NCI-H2196 (cell line): ENCODE measurements at regions not wholly inside any gene's neighbourhood (a gene's known extent, or its start where the extent isn't known, plus 50 kb on each side); places are given as distances from the start of the nearest gene placed in this dataset.

ENCODE experiments used
- DNase-seq: peaks from one replicate; lab custom pipeline; 2025; ENCODE audit not compliant: unreplicated experiment; lab: John Stamatoyannopoulos, UW

DNA sequence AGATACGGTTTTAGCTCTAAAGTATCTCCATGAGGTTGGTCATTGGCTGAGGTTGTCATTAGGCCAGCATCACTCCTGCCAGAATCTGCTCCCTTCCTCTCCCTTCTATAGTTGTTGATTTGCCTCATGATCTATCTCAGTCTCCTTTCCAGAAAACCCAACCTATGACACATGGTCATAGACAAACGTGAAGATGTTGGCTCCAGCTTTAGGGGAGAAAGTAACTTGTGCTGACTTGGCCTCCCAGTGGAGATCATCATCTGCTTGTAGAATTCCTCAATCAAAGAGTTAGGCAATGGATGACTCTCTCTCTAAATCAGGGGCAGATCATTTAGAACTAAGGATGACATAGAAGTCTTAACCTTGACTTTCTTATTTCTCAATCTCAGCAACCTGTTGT is 894.4 kb downstream of the TTLL7 start:
- no peak for DNase-seq

DNA sequence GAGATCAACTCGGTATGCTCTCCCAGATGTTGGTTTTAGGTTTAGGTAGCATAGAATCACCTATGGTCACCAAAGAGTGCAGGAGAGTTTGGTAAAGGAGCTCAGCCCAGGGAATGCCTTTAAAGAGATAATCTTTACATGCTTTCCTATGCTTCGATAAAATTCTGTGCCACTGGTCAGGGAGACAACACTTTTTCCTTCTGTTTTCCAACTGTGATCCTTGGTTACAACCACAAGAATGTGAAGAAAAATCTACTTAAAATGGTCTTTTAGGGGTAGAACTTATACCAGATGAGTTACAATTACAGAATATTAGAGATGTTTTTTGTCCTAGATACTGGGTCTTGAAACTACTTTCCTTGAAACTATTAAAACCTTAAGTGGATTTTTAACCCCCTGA is 895.6 kb downstream of the TTLL7 start:
- no peak for DNase-seq

DNA sequence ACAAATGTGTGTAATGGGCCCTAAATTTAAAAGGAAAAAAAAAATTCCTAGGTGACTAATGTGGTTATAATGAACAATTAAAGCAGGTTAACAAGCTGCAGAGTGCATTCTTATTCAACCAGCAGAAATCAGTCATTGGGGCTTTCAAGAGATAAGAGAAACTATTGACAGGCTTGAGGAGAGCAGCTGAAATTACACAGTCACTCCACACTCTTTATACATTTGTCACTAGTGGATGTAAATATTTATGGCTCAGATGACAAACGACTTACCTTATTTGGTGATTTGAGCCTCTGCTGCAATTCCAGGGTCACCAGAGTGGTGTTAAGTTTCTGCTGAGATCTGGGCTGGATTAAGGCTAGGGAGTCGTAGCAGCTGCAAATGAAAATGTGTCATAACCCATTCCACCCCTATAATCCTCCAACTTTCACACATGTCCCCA is 896.3 kb downstream of the TTLL7 start:
- DNase-seq: no peak

DNA sequence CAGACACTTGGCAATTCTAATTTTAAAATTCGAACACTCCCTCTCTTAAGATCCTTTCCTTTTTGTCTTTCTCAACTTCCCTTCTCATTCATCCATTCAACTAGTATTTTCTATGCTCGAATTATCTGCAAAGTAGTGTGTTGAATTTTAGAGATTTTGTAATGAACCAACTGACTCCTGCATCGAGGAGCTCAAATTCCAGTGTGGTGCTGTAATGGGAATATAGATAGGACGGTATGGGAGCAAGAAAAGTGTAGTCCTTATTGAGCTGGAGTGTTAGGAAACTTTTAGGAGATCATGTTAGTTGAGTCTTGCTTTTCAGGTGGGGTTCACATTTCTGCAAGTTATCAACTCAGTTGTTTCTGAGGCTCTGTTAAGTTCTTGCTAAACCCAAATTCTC is 897.5 kb downstream of the TTLL7 start:
- DNase-seq: no peak

DNA sequence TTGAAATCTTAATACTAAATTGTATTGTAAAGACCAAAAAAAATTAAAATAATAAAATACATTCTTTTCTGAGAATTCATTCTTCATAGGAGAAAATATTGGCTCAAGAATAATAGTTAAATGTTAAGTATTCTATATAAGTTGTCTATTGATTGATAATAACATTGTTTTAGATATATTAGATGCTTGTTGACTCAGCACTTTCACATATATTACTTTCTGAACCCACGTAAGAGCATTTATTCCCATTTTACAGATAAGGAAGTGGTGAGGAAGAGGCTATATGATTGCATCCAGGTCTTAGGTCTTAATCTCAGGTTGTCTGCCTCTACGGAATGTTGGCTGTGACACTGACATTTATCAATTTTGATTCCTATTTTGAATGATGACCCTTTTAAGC is 898.8 kb downstream of the TTLL7 start:
- DNase-seq: no peak

DNA sequence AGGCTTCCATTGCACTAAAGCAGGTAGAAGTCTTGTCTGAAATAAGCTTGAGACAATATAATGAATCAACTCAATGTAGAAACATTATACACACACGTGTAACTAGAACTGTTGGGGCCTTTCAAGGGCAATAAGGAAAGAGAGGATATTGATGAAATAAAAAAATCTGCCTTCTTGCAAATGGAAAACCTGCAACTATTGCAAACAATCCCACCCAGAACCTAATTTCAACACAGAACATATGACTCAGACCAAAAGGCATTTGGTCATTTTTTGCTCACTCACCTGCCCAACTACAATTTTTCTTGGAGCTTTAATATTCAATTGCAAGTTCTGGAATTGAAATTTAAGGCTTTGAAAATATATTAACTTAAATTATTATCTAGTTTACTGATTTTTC is 900.1 kb downstream of the TTLL7 start:
- DNase-seq: no peak

DNA sequence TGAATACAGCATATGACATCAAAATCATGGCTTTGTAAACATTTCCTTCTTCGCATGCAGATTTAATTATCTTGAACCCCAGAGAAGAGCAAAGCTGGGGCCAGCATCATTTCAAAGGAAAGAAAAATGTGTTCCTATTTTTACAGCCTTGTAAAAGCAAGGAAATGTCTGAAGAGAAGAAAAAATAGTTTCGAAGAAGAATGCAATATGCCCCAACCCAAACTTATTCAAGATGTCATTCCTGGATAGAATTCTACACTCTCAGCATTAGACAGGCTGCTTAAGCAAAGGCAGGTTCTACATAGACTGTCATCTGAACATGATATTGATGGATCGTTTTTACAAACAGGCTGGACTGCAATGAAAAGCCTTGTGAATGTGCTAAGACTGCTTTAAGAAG is 900.8 kb downstream of the TTLL7 start:
- no peak for DNase-seq

DNA sequence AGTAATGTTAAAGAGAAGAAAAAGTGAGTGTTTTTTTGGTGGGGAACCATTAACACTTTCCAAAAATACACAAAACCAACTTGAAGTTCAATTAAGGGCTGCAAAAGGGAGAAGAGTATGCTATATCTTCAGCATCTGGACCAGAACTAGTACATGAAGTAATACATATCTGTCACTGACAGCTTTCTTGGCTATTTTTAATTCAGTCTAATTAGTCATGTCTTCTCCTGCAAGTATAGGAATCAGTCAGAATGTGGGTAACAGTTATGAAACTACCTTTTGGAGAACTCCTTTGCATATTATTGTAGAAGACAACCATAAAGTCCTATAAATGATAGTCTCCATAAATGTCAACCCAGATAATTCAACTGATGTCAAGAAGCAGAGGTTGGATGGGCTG is 901.2 kb downstream of the TTLL7 start:
- no peak for DNase-seq

DNA sequence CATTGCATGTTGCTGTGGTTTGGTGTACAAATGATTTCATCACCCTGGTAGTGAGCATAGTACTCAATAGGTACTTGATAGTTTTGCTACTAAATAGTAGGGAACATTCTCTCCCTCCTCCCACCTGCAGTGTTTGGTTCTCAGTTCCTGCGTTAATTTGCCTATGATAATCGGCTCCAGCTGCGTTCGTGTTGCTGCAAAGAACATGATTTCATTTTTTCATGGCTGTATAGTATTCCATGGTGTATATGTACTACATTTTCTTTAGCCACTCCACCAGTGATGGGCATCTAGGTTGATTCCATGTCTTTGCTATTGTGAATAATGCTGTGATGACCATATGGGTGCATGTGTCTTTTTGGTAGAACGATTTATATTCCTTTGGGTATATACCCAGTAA is 903.4 kb downstream of the TTLL7 start:
- DNase-seq: no peak

DNA sequence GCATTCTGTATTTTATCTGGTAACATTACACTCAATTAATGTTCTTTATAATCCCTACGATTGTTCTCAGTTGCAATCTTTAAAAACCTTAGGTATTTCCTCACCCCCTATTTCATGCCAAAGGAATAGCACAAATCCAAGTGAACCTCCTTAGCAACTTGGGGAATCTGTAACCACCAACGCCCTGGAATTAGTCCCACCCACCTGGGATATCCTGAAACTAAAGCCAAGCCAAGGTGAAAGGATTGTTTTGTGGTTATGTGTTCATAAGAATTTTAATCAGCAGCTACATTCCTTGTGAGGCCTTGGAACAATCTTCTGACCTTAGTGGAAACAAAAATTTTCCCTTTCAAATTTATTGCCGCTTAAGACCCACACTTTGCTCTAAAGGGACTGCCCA is 908.7 kb downstream of the TTLL7 start:
- no peak for DNase-seq

DNA sequence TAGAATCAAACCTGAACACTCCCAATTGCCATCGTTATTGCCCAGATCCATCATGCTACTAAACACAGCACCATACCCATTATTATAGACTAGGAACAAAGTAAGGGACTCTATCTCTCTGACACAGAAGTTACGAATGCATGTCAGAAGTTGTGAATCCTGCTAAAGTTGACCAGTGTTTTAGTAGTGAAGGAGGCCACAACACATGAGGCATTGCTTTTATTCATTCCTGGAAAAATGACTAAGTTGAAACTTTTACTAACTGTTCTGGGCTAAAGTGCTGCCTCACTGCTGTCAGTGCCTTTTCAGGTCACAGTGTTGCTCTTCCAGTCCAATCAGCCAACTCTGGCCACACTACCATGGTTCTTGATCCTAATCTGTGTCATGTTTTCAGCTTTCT is 911.1 kb downstream of the TTLL7 start:
- no peak for DNase-seq

DNA sequence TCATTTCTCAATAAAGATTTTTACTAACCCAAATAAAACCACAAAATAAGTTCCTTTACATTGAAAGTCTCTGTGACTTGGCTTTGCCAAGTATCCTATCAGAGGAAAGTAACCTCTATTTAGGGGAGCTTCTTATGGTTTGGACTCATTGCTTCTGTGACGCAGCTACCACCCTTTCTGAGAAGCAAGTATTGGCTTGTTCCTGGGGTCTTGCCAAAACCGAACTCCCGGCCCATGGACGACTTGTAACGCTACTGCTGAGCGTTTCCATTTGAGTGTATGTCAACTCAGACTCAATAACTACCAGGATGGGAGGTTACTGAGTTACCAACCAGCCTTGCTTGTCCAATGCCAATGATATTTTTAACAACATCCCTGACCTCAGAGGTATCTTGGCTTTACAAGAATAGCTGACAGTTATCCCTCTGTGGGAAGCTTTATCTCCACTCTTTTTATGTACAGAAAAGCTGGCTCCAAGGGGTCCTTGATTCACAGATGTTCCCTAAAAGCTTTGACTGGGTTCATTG is 911.9 kb downstream of the TTLL7 start:
- no peak for DNase-seq

DNA sequence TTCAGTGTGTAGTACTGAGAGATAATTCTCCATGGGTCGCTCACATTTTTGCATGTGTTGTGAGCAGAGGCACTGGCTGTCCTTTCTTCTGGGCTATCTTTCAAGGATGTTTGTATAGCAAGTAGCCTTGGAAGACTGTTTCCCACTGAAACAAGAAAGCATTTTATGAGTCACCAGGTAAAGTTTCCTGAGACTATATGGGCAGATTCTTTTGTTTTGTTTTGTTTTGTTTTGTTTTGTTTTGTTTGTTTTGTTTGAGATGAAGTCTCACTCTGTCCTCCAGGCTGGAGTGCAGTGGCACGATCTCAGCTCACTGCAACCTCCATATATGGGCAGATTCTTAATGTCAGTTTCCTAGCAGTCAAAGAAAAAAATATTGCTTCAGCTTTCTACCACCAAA is 912.6 kb downstream of the TTLL7 start:
- DNase-seq: no peak

DNA sequence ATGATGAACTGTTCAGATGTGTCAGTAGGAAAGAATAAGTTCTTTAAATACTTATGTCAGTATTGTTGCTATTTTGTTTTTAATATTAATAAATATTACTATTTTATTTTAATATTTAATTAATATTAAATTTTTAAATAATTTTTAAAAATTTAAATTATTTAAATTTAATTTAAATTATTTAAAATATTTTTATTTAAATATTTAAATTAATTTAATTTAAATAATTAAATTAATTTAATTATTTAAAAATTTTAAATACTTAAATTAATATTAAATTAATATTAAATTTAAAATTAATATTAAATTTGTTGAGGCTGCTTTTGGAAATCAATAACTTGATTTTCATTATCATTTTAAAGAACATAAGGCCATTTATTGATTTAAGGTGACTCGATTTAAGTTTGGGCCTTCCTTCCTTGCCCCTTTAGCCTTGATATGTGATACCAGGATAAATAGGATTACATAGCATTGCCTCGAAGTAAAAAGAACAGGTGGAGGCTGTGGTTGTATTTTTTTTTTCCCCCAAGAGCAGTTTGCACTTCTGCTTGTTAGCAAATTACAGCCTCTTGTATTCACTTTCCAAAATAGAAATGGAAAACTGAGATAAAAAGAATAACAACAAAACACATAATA is 915.2 kb downstream of the TTLL7 start:
- DNase-seq: no peak

DNA sequence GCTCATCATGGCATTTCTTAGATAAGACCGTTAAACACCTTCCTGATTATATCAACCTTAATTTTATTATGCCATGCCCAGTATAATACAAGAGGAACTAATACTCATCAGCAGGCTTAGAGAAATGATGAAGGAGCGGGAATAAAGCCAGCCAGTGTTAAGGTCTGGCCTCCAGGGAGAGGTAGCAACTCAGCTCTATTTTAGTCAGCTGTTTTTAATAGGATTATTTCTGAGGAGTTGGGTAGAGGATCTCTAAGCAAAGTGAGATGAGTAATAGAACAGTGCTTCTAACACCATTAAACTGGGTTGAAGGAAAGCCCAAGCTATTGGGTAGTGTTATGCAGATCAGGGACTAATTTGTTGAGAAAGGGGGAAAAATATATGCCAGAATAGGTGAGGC is 921.5 kb downstream of the TTLL7 start:
- DNase-seq: no peak

DNA sequence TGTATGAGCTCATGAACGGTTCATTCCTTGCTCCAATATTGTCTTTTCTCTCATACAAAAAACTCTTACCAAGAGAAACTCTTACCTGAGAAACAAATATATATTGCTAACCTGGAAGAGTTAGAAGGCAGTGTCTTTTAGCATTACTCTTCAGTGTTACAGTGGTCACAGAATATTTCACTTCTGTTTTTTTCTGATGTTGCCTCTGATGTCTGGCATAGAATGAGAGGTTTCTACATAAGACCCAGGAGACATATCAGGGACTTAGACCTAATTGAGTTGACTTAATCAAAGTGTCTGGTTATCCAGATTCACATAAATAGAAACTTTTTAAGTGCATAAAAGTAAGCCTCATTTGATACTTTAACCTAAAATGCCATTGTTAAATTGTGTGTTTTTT is 923.8 kb downstream of the TTLL7 start:
- no peak for DNase-seq

DNA sequence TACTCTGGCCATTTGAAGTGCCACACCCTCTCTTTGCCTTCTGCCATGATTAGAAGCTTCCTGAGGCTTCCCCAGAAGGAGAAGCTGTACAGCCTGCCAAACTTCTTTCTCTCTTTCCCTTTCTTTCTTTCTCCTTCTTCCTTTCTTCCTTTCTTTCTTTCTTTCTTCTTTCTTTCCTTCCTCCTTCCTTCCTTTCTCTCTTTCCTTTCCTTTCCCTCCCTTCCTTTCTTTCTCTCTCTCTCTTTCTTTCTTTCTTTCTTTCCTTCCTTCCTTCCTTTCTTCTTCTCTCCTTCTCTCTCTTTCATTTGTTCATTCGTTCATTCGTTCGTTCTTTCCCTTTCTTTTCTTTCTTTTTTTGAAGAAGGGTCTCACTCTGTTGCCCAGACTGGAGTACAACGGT is 931.0 kb downstream of the TTLL7 start:
- DNase-seq: no peak

DNA sequence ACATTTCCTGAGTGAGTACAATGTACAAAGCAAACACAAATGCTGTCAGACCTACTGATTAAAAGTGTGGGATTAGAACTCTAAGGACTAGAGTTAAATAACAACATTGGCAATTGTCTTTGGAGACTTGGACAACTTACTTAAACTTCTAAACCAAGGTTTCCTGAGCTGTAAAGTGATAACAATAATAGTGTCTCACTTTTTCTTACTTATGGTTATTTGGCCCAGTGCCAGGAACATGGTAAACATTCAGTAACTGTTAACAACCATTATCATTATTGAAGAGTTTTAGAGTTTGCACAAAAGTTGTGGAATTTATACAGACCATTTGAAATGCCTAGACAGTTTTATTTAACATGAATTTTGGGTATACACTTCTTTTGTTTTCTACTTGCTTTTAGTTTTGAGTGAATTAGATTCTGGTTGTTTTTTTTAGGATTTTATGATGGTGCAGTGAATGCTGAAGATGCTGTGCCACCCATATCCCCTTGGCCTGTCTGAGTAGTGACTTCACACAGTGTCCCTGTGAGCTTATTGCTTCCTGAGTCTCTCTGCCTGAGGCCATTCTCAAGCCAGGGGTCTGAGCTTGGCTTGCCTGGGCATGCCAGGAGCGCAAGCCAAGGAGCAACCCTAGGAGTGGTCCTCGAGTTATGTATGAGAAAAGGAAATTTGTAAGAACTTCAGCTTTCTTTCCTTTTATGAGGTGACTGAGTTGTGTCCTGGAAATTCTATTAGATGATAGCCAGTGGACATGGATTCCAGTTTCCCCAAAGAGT is 932.8 kb downstream of the TTLL7 start:
- DNase-seq: no peak

DNA sequence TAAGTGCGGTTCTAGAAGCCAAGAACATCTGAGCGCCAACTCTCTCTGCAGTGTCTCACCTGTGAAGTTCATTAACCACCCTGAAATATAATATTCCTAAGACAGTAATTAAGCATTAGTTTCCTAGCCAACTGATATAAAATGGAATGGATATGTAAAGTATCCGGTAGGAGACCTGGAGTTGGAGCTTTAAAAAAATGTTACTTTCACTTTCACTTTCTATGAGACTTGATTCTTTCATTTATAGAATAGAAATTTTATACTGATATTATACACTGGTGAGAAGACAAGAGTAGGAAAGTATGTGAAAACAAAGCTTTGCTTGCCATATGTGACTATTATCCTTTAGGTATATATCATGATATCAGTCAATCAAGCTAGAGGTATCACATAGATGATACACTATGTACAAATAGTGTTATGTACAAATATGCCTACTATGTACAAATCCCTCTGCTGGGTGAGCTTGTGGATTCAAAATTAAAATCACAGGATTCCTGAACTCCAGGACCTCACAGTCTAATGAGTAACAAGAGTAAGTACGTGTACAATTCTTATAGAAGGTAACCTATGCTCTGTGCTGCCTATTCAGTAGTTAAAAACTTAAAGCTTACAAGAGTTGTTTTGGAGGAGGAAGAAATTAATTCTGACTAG is 934.2 kb downstream of the TTLL7 start:
- DNase-seq: no peak

DNA sequence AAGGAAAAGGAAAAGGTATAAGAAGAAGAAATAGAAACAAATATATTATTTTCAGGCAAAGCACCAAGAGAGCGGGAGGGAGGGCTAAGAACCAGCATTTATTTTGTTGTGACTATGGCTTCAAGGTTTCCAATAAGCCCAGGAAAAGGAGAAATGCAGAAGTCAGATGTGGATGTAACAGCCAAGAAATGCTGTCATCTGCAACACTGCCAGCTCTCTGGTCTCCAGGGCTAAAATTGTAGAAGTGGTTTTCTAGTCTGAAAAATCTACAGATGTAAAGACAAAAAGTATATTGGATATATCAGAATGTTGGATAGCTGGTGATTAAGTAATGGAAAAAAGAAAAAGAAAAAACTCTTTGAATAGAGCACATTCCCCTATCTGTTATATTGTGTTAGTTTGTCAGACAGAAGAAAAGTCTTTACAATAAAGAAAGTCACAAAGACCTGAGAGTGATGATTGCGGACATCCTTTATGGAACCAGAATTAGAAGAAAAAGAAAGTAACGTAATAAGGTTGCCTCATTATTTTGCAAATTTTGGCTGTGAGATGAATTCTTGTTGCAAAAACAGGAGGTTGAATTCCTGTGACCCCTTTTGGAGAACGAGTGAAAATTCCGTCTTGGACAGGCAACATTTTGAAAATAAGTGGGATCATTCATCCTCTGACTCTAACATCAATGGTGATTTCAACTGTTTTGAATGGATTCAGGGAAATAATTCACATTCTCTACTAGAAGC is 938.1 kb downstream of the TTLL7 start:
- no peak for DNase-seq

DNA sequence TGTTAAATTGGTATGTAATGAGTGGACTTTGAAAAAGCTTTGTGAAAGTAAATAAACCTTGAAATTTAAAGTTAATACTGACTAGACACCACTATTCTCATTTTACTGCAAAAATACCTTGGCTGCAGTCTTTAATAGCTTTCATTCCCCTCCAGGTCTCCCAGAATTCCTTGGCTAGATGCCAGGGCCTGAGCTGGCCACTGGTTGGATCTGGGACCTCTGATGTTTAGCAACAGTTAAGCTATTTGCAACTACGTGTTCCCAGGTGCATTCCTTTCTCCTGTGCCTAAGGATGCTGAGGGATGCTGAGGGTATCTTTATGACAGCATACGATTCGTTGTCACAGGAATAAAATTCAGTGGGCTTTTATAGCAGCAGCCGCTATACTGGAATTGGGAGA is 938.7 kb downstream of the TTLL7 start:
- DNase-seq: no peak
